ENCODE measurements at regions not wholly inside any gene's neighbourhood (a gene's known extent, or its start where the extent isn't known, plus 50 kb on each side); places are given as distances from the start of the nearest gene placed in this dataset.

GRCh38 chr12:125372085-125372484, 306.9 kb downstream of the AACS start:
- Histone ChIP-seq H3K9ac (replicated peaks; ENCODE audit: extremely low read depth, insufficient read depth, low read length) (no peak overlapping the region), H4K20me1 (replicated peaks; ENCODE audit: control insufficient read depth, extremely low read depth, insufficient read depth, low read length) (no peaks in the 10 kb centered on the region), H3K36me3 (ENCODE audit: control insufficient read depth in 2 of 2, extremely low read depth in 1 of 2, insufficient read depth in 2 of 2, low read length in 2 of 2) (no peaks in the 10 kb centered on the region), H3K4me3 (replicated peaks in 1 of 3; ENCODE audit: insufficient read depth in 1 of 3, low read depth in 1 of 3, low read length in 3 of 3) (no peak overlapping the region), H3K9me3 (replicated peaks; ENCODE audit: control insufficient read depth, insufficient read depth, low read length) (no peaks in the 10 kb centered on the region), H3K9me1 (replicated peaks; ENCODE audit: control insufficient read depth, extremely low read depth, insufficient read depth, low read length) (no peaks in the 10 kb centered on the region), H3K27ac (ENCODE audit: insufficient read depth, low read depth, low read length) (no peak overlapping the region), H3K4me1 (ENCODE audit: control insufficient read depth, extremely low read depth, insufficient read depth, low read length) (no peaks in the 10 kb centered on the region), H3K4me2 (ENCODE audit: insufficient read depth, low read length) (no peak overlapping the region), H3K79me2 (ENCODE audit: control insufficient read depth, insufficient read depth, low read length) (no peaks in the 10 kb centered on the region), H2AFZ (ENCODE audit: low read depth, low read length) (no peak overlapping the region), H3K27me3 (ENCODE audit: control insufficient read depth in 2 of 2, insufficient read depth in 2 of 2, low read length in 2 of 2) (no peaks in the 10 kb centered on the region)
- no TSS peak for BruUV-seq (replicated peaks)
- intact Hi-C loops (cut with micrococcal nuclease) (no loop called here), dilution Hi-C loops (cut with MboI; ENCODE audit: extremely low pct_ligation_motif_present, low sequenced_read_pairs) (no loop called here)
- TF ChIP-seq JUN (IDR thresholded peaks at IDR 0.05; ENCODE audit: borderline replicate concordance, insufficient read depth, insufficient read length, low read depth) (no peak), POLR2AphosphoS5 (IDR thresholded peaks at IDR 0.05; ENCODE audit: insufficient read depth, low read depth, low read length) (no peak), GATA2 (IDR thresholded peaks at IDR 0.05; ENCODE audit: insufficient read depth, insufficient read length, low read depth, low read length) (no peak), POLR2A (IDR thresholded peaks at IDR 0.05; ENCODE audit: low read depth, low read length) (no peak), FOS (IDR thresholded peaks at IDR 0.05; ENCODE audit: borderline replicate concordance, insufficient read depth, low read length) (no peak), MYC (IDR thresholded peaks at IDR 0.05; ENCODE audit: low read depth, low read length) (no peak), EZH2 (IDR thresholded peaks at IDR 0.05; ENCODE audit: borderline replicate concordance, low read depth, low read length, severe bottlenecking) (no peak), CTCF (IDR thresholded peaks at IDR 0.05; ENCODE audit: extremely low read depth in 1 of 2, insufficient read depth in 1 of 2, low read depth in 1 of 2, low read length in 2 of 2) (no peak)
- TF ChIP-seq, protein P1, sequence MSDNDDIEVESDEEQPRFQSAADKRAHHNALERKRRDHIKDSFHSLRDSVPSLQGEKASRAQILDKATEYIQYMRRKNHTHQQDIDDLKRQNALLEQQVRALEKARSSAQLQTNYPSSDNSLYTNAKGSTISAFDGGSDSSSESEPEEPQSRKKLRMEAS (IDR thresholded peaks at IDR 0.05; ENCODE audit: insufficient read depth, insufficient read length) = no peak
- ChIA-PET CTCF (no interaction called here), POLR2A (no interaction called here)
- no peak for FAIRE-seq
- DNase-seq (ENCODE audit: low read depth, low spot score) = no peak

Measured in endothelial cell of umbilical vein (primary cell).